AG09319 (cell line): ENCODE measurements at regions not wholly inside any gene's neighbourhood (a gene's known extent, or its start where the extent isn't known, plus 50 kb on each side); places are given as distances from the start of the nearest gene placed in this dataset.

Experiments used
- DNase-seq: peaks from one replicate; pipeline ENCODE4 v3.0.0-alpha.2; 2010; ENCODE audit warnings: low read depth; ENCODE audit errors: extremely low read depth
- TF ChIP-seq, protein P1 (sequence below): IDR thresholded peaks from 2 replicates; pipeline ENCODE4 v1.5.1; 2011; ENCODE audit warnings: low read depth, mild to moderate bottlenecking, inconsistent platforms, low read length, moderate library complexity

DNA sequence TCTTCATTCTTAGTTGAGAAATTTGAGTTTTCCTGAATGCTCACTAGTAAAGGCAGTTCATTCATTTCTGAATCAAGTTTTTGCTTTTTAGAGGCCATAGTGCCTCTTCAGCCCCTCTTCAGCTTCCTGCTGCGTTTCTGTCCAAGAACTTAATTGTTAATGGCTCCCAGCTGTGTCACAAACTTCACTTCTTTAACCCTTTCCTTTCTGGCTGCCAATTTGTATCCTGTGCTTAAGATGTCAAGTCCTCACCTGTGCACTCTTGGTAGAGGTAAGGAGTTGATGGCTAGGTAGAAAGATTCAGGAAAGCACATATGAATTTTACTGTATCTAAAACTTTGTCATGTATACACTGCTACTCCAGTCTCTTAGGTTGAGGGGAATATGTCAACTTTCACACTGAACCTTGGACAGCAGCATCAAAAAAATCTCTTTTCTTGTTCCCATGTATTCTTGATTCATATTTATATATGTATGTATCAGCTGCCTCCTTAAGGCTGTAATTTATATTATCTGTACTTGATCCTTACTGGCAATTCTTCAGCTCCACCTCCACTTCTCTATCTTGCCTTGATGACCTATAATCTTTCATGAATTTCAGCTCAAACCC lies 612.8 kb downstream of the LMO4 start:
- DNase-seq = no peak
- TF ChIP-seq, protein P1, sequence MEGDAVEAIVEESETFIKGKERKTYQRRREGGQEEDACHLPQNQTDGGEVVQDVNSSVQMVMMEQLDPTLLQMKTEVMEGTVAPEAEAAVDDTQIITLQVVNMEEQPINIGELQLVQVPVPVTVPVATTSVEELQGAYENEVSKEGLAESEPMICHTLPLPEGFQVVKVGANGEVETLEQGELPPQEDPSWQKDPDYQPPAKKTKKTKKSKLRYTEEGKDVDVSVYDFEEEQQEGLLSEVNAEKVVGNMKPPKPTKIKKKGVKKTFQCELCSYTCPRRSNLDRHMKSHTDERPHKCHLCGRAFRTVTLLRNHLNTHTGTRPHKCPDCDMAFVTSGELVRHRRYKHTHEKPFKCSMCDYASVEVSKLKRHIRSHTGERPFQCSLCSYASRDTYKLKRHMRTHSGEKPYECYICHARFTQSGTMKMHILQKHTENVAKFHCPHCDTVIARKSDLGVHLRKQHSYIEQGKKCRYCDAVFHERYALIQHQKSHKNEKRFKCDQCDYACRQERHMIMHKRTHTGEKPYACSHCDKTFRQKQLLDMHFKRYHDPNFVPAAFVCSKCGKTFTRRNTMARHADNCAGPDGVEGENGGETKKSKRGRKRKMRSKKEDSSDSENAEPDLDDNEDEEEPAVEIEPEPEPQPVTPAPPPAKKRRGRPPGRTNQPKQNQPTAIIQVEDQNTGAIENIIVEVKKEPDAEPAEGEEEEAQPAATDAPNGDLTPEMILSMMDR = no peak

DNA sequence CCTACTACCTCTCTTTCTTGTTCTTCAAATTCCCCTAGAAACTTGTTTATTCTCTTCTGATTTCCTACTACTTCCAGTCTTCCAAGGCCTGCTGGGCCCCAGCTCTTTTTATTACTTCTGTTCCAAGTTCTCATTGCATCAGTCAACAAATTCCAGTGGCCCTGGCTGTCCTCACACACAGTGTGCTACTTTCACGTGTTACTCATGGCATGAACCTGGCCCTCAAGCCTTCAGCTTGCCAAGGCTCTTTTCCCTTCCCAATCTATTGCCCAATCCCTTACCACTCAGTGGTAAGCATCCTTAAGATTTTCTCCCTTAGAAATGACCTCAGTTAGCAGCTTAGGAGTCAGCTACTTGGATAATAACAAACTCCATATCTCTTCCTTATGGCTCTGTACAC lies 613.5 kb downstream of the LMO4 start:
- TF ChIP-seq, protein P1 = no peak
- DNase-seq = no peak

DNA sequence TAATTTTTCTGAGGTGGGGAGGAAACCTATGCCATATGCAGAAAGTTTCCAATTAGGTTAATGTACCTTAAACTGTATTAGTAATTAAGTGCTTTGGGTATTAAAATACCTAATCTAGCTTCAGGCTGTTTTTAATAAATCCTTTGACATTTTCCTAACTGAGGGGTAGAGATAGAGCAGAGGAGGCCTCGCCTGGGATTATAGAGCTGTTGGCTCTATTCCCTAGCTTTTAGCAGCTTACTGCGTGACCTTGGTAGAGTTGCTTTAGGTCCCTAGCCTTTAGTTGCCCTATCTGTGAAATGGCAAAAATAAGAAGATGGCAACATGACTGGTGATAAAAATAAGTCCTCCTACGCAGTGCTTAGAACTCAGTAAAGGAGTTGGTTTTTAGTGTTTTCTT lies 621.0 kb downstream of the LMO4 start:
- no peak for DNase-seq
- TF ChIP-seq, protein P1 = no peak

DNA sequence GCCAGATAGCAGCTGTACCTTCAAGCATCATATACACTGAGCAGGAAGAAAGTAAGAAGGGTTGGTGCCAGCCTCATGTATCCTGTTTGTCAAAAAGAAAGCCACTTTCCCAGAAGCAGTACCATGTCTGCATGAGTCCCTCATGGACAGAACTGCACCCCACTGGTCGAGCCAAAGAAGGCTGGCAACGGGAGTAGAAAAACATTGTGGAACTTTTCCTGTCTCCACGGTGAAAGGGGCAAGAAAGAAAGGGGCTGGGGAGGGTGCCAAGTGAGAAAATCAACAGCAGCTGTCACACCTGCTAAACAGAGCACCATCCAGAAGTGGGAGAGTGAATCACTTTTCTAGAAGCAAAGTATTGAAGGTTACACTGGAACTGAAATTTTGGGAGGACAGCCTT lies 621.7 kb downstream of the LMO4 start:
- TF ChIP-seq, protein P1 = no peak
- DNase-seq = no peak

DNA sequence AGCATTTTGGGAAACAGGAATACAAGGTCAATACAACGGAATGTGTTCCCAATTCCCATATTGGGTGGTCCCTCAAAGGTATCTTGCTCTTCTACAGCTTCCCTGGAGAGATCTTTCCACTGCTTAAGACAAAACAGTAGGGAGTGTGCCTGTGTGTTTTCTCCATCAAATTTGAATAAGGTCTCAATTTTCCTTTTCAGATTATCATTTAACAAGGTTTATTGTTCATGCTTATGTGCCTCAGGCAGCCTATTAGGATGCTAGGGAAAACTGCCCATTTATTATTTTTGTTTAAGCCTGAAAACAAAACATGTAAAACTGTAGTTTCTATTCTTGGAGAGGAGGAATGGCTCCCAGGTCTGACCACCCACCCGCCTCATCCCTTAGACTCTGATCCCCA lies 622.7 kb downstream of the LMO4 start:
- no peak for DNase-seq
- TF ChIP-seq, protein P1 = no peak

DNA sequence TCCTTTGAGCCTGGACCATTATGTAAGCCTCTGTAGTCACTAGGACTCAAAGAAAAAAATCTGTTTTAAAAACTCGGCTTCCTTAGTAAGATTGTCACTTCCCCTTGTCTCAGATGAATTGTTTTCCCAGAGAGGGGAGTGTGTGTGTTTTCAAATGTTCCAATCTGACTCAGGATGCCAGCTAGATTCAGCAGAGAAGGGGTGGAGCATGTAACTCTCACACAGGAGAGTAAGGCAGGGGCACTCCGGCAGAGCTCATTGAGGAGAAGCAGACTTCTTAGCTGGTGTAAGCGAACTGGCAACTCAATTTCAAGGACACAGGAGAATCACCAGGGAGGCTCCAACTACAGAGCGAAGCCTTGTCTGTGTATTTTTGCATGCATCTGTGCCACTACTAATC lies 623.2 kb downstream of the LMO4 start:
- DNase-seq = no peak
- TF ChIP-seq, protein P1 = no peak

DNA sequence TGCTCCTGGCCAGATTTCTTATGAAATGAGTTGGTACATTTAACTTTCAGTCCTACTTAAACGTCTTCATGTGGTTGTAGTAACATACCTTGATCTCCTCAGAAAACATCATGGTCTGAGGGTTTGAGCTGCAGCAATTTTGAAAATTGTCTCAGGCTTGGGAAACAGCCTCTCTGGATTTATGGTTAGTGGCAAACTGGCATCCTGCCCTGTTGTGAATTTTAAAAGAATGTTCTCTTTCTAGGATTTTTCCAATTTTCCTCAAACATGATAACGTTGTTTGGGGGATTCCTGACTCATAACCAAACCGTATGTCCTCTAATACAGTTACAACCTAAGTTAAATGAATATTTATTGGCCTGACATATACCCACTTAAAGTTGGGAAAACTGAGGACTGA lies 624.4 kb downstream of the LMO4 start:
- TF ChIP-seq, protein P1 = no peak
- DNase-seq = no peak
